Neural cell (in vitro differentiated cells): ENCODE measurements at regions not wholly inside any gene's neighbourhood (a gene's known extent, or its start where the extent isn't known, plus 50 kb on each side); places are given as distances from the start of the nearest gene placed in this dataset.

ENCODE experiments used
- EP300 ChIP-seq: fragments of 450-650 bp; conservative IDR thresholded peaks from 2 replicates; pipeline ENCODE4 v1.6.1; 2014; ENCODE audit warnings: antibody characterized with exemption, mild to moderate bottlenecking, moderate library complexity; ENCODE audit not compliant: poor library complexity, severe bottlenecking
- MXI1 ChIP-seq: fragments of 450-650 bp; conservative IDR thresholded peaks from 2 replicates; pipeline ENCODE4 v1.6.1; 2014; ENCODE audit warnings: antibody characterized with exemption, mild to moderate bottlenecking; ENCODE audit not compliant: poor library complexity, severe bottlenecking
- POLR2AphosphoS5 ChIP-seq: IDR thresholded peaks from 2 replicates; pipeline ENCODE4 v1.6.1; 2012
- TF ChIP-seq, protein P1 (sequence below): fragments of 450-650 bp; IDR thresholded peaks from 2 replicates; pipeline ENCODE4 v1.5.1; 2014; ENCODE audit warnings: antibody characterized with exemption, mild to moderate bottlenecking, moderate library complexity; ENCODE audit not compliant: poor library complexity, severe bottlenecking
- TF ChIP-seq, protein P2 (sequence below): IDR thresholded peaks from 2 replicates; pipeline ENCODE4 v1.6.1; 2012; ENCODE audit warnings: borderline replicate concordance

DNA sequence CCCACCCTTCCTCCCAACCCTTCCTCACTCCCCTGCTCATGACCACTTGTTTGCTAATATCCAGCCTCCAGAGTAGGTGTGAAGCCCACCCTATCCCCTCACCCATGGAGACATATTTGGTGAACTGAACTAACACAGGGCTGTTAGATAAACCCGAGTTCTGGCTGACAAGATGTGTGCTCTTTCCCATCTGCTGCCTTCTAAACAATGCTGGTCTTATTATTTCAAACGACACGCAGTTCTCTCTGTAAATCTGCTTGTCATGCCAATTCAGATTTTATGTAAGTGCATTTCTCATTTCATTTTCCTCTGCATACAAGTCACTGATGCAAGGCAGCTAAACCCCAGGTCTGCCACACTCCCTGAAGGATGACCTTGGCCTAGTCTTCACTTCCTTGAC, 343.0 kb upstream of the CDH5 start:
- no peak for TF ChIP-seq POLR2AphosphoS5
- TF ChIP-seq, protein P1, sequence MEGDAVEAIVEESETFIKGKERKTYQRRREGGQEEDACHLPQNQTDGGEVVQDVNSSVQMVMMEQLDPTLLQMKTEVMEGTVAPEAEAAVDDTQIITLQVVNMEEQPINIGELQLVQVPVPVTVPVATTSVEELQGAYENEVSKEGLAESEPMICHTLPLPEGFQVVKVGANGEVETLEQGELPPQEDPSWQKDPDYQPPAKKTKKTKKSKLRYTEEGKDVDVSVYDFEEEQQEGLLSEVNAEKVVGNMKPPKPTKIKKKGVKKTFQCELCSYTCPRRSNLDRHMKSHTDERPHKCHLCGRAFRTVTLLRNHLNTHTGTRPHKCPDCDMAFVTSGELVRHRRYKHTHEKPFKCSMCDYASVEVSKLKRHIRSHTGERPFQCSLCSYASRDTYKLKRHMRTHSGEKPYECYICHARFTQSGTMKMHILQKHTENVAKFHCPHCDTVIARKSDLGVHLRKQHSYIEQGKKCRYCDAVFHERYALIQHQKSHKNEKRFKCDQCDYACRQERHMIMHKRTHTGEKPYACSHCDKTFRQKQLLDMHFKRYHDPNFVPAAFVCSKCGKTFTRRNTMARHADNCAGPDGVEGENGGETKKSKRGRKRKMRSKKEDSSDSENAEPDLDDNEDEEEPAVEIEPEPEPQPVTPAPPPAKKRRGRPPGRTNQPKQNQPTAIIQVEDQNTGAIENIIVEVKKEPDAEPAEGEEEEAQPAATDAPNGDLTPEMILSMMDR, result no peak
- TF ChIP-seq, protein P2, sequence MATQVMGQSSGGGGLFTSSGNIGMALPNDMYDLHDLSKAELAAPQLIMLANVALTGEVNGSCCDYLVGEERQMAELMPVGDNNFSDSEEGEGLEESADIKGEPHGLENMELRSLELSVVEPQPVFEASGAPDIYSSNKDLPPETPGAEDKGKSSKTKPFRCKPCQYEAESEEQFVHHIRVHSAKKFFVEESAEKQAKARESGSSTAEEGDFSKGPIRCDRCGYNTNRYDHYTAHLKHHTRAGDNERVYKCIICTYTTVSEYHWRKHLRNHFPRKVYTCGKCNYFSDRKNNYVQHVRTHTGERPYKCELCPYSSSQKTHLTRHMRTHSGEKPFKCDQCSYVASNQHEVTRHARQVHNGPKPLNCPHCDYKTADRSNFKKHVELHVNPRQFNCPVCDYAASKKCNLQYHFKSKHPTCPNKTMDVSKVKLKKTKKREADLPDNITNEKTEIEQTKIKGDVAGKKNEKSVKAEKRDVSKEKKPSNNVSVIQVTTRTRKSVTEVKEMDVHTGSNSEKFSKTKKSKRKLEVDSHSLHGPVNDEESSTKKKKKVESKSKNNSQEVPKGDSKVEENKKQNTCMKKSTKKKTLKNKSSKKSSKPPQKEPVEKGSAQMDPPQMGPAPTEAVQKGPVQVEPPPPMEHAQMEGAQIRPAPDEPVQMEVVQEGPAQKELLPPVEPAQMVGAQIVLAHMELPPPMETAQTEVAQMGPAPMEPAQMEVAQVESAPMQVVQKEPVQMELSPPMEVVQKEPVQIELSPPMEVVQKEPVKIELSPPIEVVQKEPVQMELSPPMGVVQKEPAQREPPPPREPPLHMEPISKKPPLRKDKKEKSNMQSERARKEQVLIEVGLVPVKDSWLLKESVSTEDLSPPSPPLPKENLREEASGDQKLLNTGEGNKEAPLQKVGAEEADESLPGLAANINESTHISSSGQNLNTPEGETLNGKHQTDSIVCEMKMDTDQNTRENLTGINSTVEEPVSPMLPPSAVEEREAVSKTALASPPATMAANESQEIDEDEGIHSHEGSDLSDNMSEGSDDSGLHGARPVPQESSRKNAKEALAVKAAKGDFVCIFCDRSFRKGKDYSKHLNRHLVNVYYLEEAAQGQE, result no peak
- TF ChIP-seq EP300, result no peak
- TF ChIP-seq MXI1, result no peak
